CD4-positive, alpha-beta T cell (primary cell): ENCODE measurements at regions not wholly inside any gene's neighbourhood (a gene's known extent, or its start where the extent isn't known, plus 50 kb on each side); places are given as distances from the start of the nearest gene placed in this dataset.

Source experiments
- ATAC-seq: fragments of 200-7000 bp; cut with Tn5 transposase; one replicate; pipeline ENCODE4 v1.10.0; 2022; ENCODE audit warnings: mild to moderate bottlenecking; ENCODE audit not compliant: poor library complexity
- CTCF ChIA-PET: fragments of 350-600 bp; sonication (Branson Sonifier 250); formaldehyde crosslinking; loops from one replicate; lab custom pipeline; 2021; ENCODE audit warnings: antibody characterized with exemption, inconsistent platforms; lab: Charles Lee
- POLR2A ChIA-PET: fragments of 350-600 bp; sonication (Branson Sonifier 250); formaldehyde crosslinking; loops from one replicate; lab custom pipeline; 2021; ENCODE audit warnings: antibody characterized with exemption, inconsistent platforms; lab: Charles Lee
- DNase-seq, 14 experiments: peaks; one replicate each; pipeline ENCODE4 v3.0.0-alpha.2; 2013 to 2020; ENCODE audit warnings: mixed read lengths in 2 of 14
- H3K27ac ChIP-seq, 2 donors: one replicate each; pipeline versions ENCODE4 v1.5.1 to v1.7.0; 2013; ENCODE audit warnings: low read length in 2 of 2, low read depth in 1 of 2, mild to moderate bottlenecking in 1 of 2
- H3K27me3 ChIP-seq, 2 experiments: 1 replicate in 1 of 2; 2 replicates in 1 of 2; pipeline versions ENCODE4 v1.6.1 to v1.7.0; 2013; ENCODE audit warnings: low read length in 2 of 2, control low read depth in 1 of 2, mild to moderate bottlenecking in 1 of 2, moderate library complexity in 1 of 2; ENCODE audit not compliant: insufficient read depth in 2 of 2, control insufficient read depth in 1 of 2
- H3K36me3 ChIP-seq: one replicate; pipeline ENCODE4 v1.6.1; 2013; ENCODE audit warnings: low read length, control low read depth; ENCODE audit not compliant: insufficient read depth
- H3K4me1 ChIP-seq: one replicate; pipeline ENCODE4 v1.6.1; 2013; ENCODE audit warnings: low read length, control low read depth; ENCODE audit not compliant: insufficient read depth
- H3K4me3 ChIP-seq: one replicate; pipeline ENCODE4 v1.5.1; 2013; ENCODE audit warnings: mild to moderate bottlenecking, low read length, moderate library complexity
- H3K9me3 ChIP-seq, 2 experiments: 1 replicate in 1 of 2; 2 replicates in 1 of 2; pipeline versions ENCODE4 v1.6.1 to v1.7.0; 2013; ENCODE audit warnings: low read length in 2 of 2, mild to moderate bottlenecking in 2 of 2, control low read depth in 1 of 2, moderate library complexity in 1 of 2; ENCODE audit not compliant: control insufficient read depth in 1 of 2, insufficient read depth in 1 of 2
- H3K27ac Mint-ChIP-seq: one replicate; pipeline ENCODE4 v1.8.0; 2020; ENCODE audit warnings: mixed read lengths
- H3K27me3 Mint-ChIP-seq: one replicate; pipeline ENCODE4 v1.8.0; 2021; ENCODE audit warnings: mixed read lengths
- H3K36me3 Mint-ChIP-seq: one replicate; pipeline ENCODE4 v1.8.0; 2021; ENCODE audit warnings: low read depth, mixed read lengths
- H3K4me1 Mint-ChIP-seq: one replicate; pipeline ENCODE4 v1.8.0; 2021; ENCODE audit warnings: low read depth, mixed read lengths
- H3K4me3 Mint-ChIP-seq: one replicate; pipeline ENCODE4 v1.8.0; 2020; ENCODE audit warnings: mild to moderate bottlenecking, mixed read lengths
- H3K9me3 Mint-ChIP-seq: one replicate; pipeline ENCODE4 v1.8.0; 2020; ENCODE audit warnings: mixed read lengths
- CTCF ChIP-seq: fragments of 200-600 bp; IDR thresholded peaks from one replicate; pipeline ENCODE4 v1.8.0; 2022; ENCODE audit warnings: antibody characterized with exemption, mild to moderate bottlenecking
- intact Hi-C, 2 experiments: fragments of 100-400 bp; cut with DNase I in 1 of 2; cut with micrococcal nuclease in 1 of 2; formaldehyde crosslinking; loops; one replicate each; pipeline versions ENCODE4 v1.15.1 to v1.9.0; 2023 to 2025; cut with DNase I, micrococcal nuclease

GRCh38 chr11:91795139-91795887, 429.3 kb upstream of the FAT3 start:
- no peaks in the 10 kb centered on the region for H3K27me3 Mint-ChIP-seq
- no peak for TF ChIP-seq CTCF
- H3K36me3 Mint-ChIP-seq, result no peaks in the 10 kb centered on the region
- DNase-seq, result no peak
- Histone ChIP-seq H3K36me3 (no peaks in the 10 kb centered on the region), H3K4me1 (no peaks in the 10 kb centered on the region), H3K27ac (no peak overlapping the region), H3K9me3 (peaks cover 0 to 17% of the 10 kb centered on the region in 2 experiments), H3K27me3 (no peaks in the 10 kb centered on the region), H3K4me3 (no peak overlapping the region)
- intact Hi-C loops, result no loop called here
- H3K9me3 Mint-ChIP-seq, result peaks cover 2% of the 10 kb centered on the region
- H3K4me1 Mint-ChIP-seq, result no peaks in the 10 kb centered on the region
- ChIA-PET CTCF (no interaction called here), POLR2A (no interaction called here)
- H3K27ac Mint-ChIP-seq, result no peak overlapping the region
- H3K4me3 Mint-ChIP-seq, result no peak overlapping the region
- no peak for ATAC-seq

- Mint-ChIP-seq H3K4me3 (no peak overlapping the region), H3K9me3 (peaks cover 2% of the 10 kb centered on the region), H3K27me3 (no peaks in the 10 kb centered on the region), H3K27ac (no peak overlapping the region), H3K36me3 (no peaks in the 10 kb centered on the region), H3K4me1 (no peaks in the 10 kb centered on the region)
- POLR2A ChIA-PET, result no interaction called here
- Histone ChIP-seq H3K4me1 (no peaks in the 10 kb centered on the region), H3K36me3 (no peaks in the 10 kb centered on the region), H3K9me3 (peaks cover 0 to 10% of the 10 kb centered on the region in 2 experiments), H3K4me3 (no peak overlapping the region), H3K27ac (no peak overlapping the region), H3K27me3 (no peaks in the 10 kb centered on the region)
- DNase-seq (no peak), ATAC-seq (no peak)
- TF ChIP-seq CTCF, result no peak
- CTCF ChIA-PET, result no interaction called here
- intact Hi-C loops, result no loop called here
Observed at GRCh38 chr11:91794146-91794545, 430.5 kb upstream of the FAT3 start.

- intact Hi-C loops, result no loop called here
- Mint-ChIP-seq H3K9me3 (peaks cover 2% of the 10 kb centered on the region), H3K36me3 (no peaks in the 10 kb centered on the region), H3K27ac (no peak overlapping the region), H3K4me3 (no peak overlapping the region), H3K4me1 (no peaks in the 10 kb centered on the region), H3K27me3 (no peaks in the 10 kb centered on the region)
- Histone ChIP-seq H3K4me1 (no peaks in the 10 kb centered on the region), H3K27me3 (no peaks in the 10 kb centered on the region), H3K9me3 (no peaks in the 10 kb centered on the region), H3K27ac (no peak overlapping the region), H3K4me3 (no peak overlapping the region), H3K36me3 (no peaks in the 10 kb centered on the region)
- ChIA-PET CTCF (no interaction called here), POLR2A (no interaction called here)
- ATAC-seq, result no peak
- no peak for DNase-seq
- no peak for TF ChIP-seq CTCF
Observed at GRCh38 chr11:91792779-91793262, 431.8 kb upstream of the FAT3 start.
